Activated naive CD4-positive, alpha-beta T cell treated with anti-CD3 and anti-CD28 coated beads, Interleukin-2, amount 10 ng/mL, durations not matched to agents 7 days and 5 days (primary cell): ENCODE measurements at regions not wholly inside any gene's neighbourhood (a gene's known extent, or its start where the extent isn't known, plus 50 kb on each side); places are given as distances from the start of the nearest gene placed in this dataset.

Experiments
- CTCF ChIA-PET: fragments of 350-600 bp; sonication (Branson Sonifier 250); formaldehyde crosslinking; loops from one replicate; lab custom pipeline; 2021; ENCODE audit warnings: antibody characterized with exemption; lab: Charles Lee
- DNase-seq: peaks from one replicate; pipeline ENCODE4 v3.0.0-alpha.2; 2020
- H3K27ac Mint-ChIP-seq: one replicate; pipeline ENCODE4 v1.8.0; 2021; ENCODE audit warnings: mild to moderate bottlenecking, moderate library complexity, mixed read lengths
- H3K27me3 Mint-ChIP-seq: one replicate; pipeline ENCODE4 v1.8.0; 2021; ENCODE audit warnings: mild to moderate bottlenecking, mixed read lengths
- H3K36me3 Mint-ChIP-seq: one replicate; pipeline ENCODE4 v1.8.0; 2021; ENCODE audit warnings: mixed read lengths
- H3K4me1 Mint-ChIP-seq: one replicate; pipeline ENCODE4 v1.8.0; 2021; ENCODE audit warnings: mixed read lengths
- H3K4me3 Mint-ChIP-seq: one replicate; pipeline ENCODE4 v1.8.0; 2021; ENCODE audit warnings: mild to moderate bottlenecking, moderate library complexity, mixed read lengths
- H3K9me3 Mint-ChIP-seq: one replicate; pipeline ENCODE4 v1.8.0; 2021; ENCODE audit warnings: mixed read lengths

- CTCF ChIA-PET, result no interaction called here
- DNase-seq, result no peak
- no peak overlapping the region for H3K27ac Mint-ChIP-seq
- H3K4me3 Mint-ChIP-seq, result no peak overlapping the region
- no peaks in the 10 kb centered on the region for H3K36me3 Mint-ChIP-seq
- H3K4me1 Mint-ChIP-seq, result no peaks in the 10 kb centered on the region
- H3K9me3 Mint-ChIP-seq, result no peaks in the 10 kb centered on the region
- no peaks in the 10 kb centered on the region for H3K27me3 Mint-ChIP-seq
Measured at GRCh38 chr4:180512801-180513475, 1730.3 kb upstream of the TENM3 start.

- no peak for DNase-seq
- Mint-ChIP-seq H3K9me3 (no peaks in the 10 kb centered on the region), H3K36me3 (no peaks in the 10 kb centered on the region), H3K4me1 (no peaks in the 10 kb centered on the region), H3K4me3 (no peak overlapping the region), H3K27me3 (no peaks in the 10 kb centered on the region), H3K27ac (no peak overlapping the region)
- CTCF ChIA-PET, result no interaction called here
Measured at GRCh38 chr4:180518906-180519305, 1724.3 kb upstream of the TENM3 start.

- Mint-ChIP-seq H3K36me3 (no peaks in the 10 kb centered on the region), H3K27ac (no peak overlapping the region), H3K27me3 (no peaks in the 10 kb centered on the region), H3K4me3 (no peak overlapping the region), H3K4me1 (no peaks in the 10 kb centered on the region), H3K9me3 (no peaks in the 10 kb centered on the region)
- CTCF ChIA-PET, result no interaction called here
- no peak for DNase-seq
Measured at GRCh38 chr4:180521181-180521580, 1722.0 kb upstream of the TENM3 start.

- Mint-ChIP-seq H3K4me3 (no peak overlapping the region), H3K36me3 (no peaks in the 10 kb centered on the region), H3K27me3 (no peaks in the 10 kb centered on the region), H3K4me1 (no peaks in the 10 kb centered on the region), H3K27ac (no peak overlapping the region), H3K9me3 (peaks cover under 1% of the 10 kb centered on the region)
- no peak for DNase-seq
- CTCF ChIA-PET, result no interaction called here
Measured at GRCh38 chr4:180525523-180526077, 1717.6 kb upstream of the TENM3 start.

GRCh38 chr4:180528003-180528402 is 1715.2 kb upstream of the TENM3 start:
- H3K36me3 Mint-ChIP-seq, result no peaks in the 10 kb centered on the region
- H3K4me1 Mint-ChIP-seq, result no peaks in the 10 kb centered on the region
- no peak overlapping the region for H3K27ac Mint-ChIP-seq
- H3K9me3 Mint-ChIP-seq, result peaks cover 10% of the 10 kb centered on the region
- H3K4me3 Mint-ChIP-seq, result no peak overlapping the region
- no peaks in the 10 kb centered on the region for H3K27me3 Mint-ChIP-seq
- no peak for DNase-seq
- CTCF ChIA-PET, result no interaction called here

GRCh38 chr4:180530787-180531186 is 1712.4 kb upstream of the TENM3 start:
- Mint-ChIP-seq H3K4me1 (no peaks in the 10 kb centered on the region), H3K27me3 (no peaks in the 10 kb centered on the region), H3K9me3 (peaks cover 11% of the 10 kb centered on the region), H3K27ac (no peak overlapping the region), H3K36me3 (no peaks in the 10 kb centered on the region), H3K4me3 (no peak overlapping the region)
- CTCF ChIA-PET, result no interaction called here
- DNase-seq, result no peak

- Mint-ChIP-seq H3K4me3 (no peak overlapping the region), H3K4me1 (no peaks in the 10 kb centered on the region), H3K27ac (no peak overlapping the region), H3K36me3 (no peaks in the 10 kb centered on the region), H3K9me3 (peaks cover 11% of the 10 kb centered on the region), H3K27me3 (no peaks in the 10 kb centered on the region)
- CTCF ChIA-PET, result no interaction called here
- no peak for DNase-seq
Measured at GRCh38 chr4:180532691-180533090, 1710.5 kb upstream of the TENM3 start.

- H3K27me3 Mint-ChIP-seq, result no peaks in the 10 kb centered on the region
- no peak overlapping the region for H3K4me3 Mint-ChIP-seq
- CTCF ChIA-PET, result no interaction called here
- no peak overlapping the region for H3K27ac Mint-ChIP-seq
- no peaks in the 10 kb centered on the region for H3K4me1 Mint-ChIP-seq
- no peaks in the 10 kb centered on the region for H3K36me3 Mint-ChIP-seq
- DNase-seq, result no peak
- H3K9me3 Mint-ChIP-seq, result no peaks in the 10 kb centered on the region
Measured at GRCh38 chr4:180538384-180539057, 1704.7 kb upstream of the TENM3 start.

GRCh38 chr4:180539284-180539683 is 1703.9 kb upstream of the TENM3 start:
- Mint-ChIP-seq H3K9me3 (no peaks in the 10 kb centered on the region), H3K36me3 (no peaks in the 10 kb centered on the region), H3K27ac (no peak overlapping the region), H3K4me1 (no peaks in the 10 kb centered on the region), H3K4me3 (no peak overlapping the region), H3K27me3 (no peaks in the 10 kb centered on the region)
- CTCF ChIA-PET, result no interaction called here
- DNase-seq, result no peak

GRCh38 chr4:180541678-180542077 is 1701.5 kb upstream of the TENM3 start:
- no peaks in the 10 kb centered on the region for H3K4me1 Mint-ChIP-seq
- H3K27me3 Mint-ChIP-seq, result no peaks in the 10 kb centered on the region
- no peak overlapping the region for H3K4me3 Mint-ChIP-seq
- H3K27ac Mint-ChIP-seq, result no peak overlapping the region
- H3K36me3 Mint-ChIP-seq, result no peaks in the 10 kb centered on the region
- H3K9me3 Mint-ChIP-seq, result peaks cover 3% of the 10 kb centered on the region
- no peak for DNase-seq
- CTCF ChIA-PET, result no interaction called here

- Mint-ChIP-seq H3K27me3 (no peaks in the 10 kb centered on the region), H3K4me3 (no peak overlapping the region), H3K27ac (no peak overlapping the region), H3K4me1 (no peaks in the 10 kb centered on the region), H3K9me3 (peaks cover 6% of the 10 kb centered on the region), H3K36me3 (no peaks in the 10 kb centered on the region)
- CTCF ChIA-PET, result no interaction called here
- no peak for DNase-seq
Measured at GRCh38 chr4:180542445-180543100, 1700.6 kb upstream of the TENM3 start.

GRCh38 chr4:180550106-180550505 is 1693.1 kb upstream of the TENM3 start:
- no peaks in the 10 kb centered on the region for H3K27me3 Mint-ChIP-seq
- H3K36me3 Mint-ChIP-seq, result no peaks in the 10 kb centered on the region
- peaks cover 6% of the 10 kb centered on the region for H3K9me3 Mint-ChIP-seq
- no peak overlapping the region for H3K4me3 Mint-ChIP-seq
- H3K27ac Mint-ChIP-seq, result no peak overlapping the region
- no peaks in the 10 kb centered on the region for H3K4me1 Mint-ChIP-seq
- DNase-seq, result no peak
- CTCF ChIA-PET, result no interaction called here

GRCh38 chr4:180557348-180557747 is 1685.9 kb upstream of the TENM3 start:
- no peaks in the 10 kb centered on the region for H3K36me3 Mint-ChIP-seq
- H3K27ac Mint-ChIP-seq, result no peak overlapping the region
- H3K27me3 Mint-ChIP-seq, result no peaks in the 10 kb centered on the region

GRCh38 chr4:180557950-180558349 is 1685.3 kb upstream of the TENM3 start:
- Mint-ChIP-seq H3K4me3 (no peak overlapping the region), H3K27ac (no peak overlapping the region), H3K36me3 (no peaks in the 10 kb centered on the region), H3K9me3 (no peaks in the 10 kb centered on the region), H3K4me1 (no peaks in the 10 kb centered on the region), H3K27me3 (no peaks in the 10 kb centered on the region)
- DNase-seq, result no peak
- CTCF ChIA-PET, result no interaction called here

More at GRCh38 chr4:180557348-180557747, 1685.9 kb upstream of the TENM3 start:
- CTCF ChIA-PET, result no interaction called here
- Mint-ChIP-seq H3K4me3 (no peak overlapping the region), H3K4me1 (no peaks in the 10 kb centered on the region), H3K9me3 (no peaks in the 10 kb centered on the region)
- no peak for DNase-seq

- Mint-ChIP-seq H3K27ac (no peak overlapping the region), H3K9me3 (no peaks in the 10 kb centered on the region), H3K27me3 (no peaks in the 10 kb centered on the region), H3K4me3 (no peak overlapping the region), H3K4me1 (no peaks in the 10 kb centered on the region), H3K36me3 (no peaks in the 10 kb centered on the region)
- CTCF ChIA-PET, result no interaction called here
- no peak for DNase-seq
Measured at GRCh38 chr4:180558427-180558826, 1684.8 kb upstream of the TENM3 start.
